ACC112 (cell line): ENCODE measurements at regions not wholly inside any gene's neighbourhood (a gene's known extent, or its start where the extent isn't known, plus 50 kb on each side); places are given as distances from the start of the nearest gene placed in this dataset.

Experiments used
- H2AFZ ChIP-seq: fragments of 200-600 bp; sonication (generic); one replicate; pipeline ENCODE4 v1.6.0; 2017; ENCODE audit warnings: antibody characterized with exemption, low read length; ENCODE audit not compliant: unreplicated experiment
- H3K27ac ChIP-seq: fragments of 200-600 bp; sonication (generic); 2 replicates; pipeline ENCODE4 v1.5.1; 2014; ENCODE audit warnings: low read depth, mild to moderate bottlenecking, antibody characterized with exemption, low read length, moderate library complexity
- H3K27me3 ChIP-seq: fragments of 200-600 bp; sonication (generic); 2 replicates; pipeline ENCODE4 v1.6.1; 2014; ENCODE audit warnings: mild to moderate bottlenecking, antibody characterized with exemption, low read length, moderate library complexity, mixed read lengths; ENCODE audit not compliant: insufficient read depth
- H3K36me3 ChIP-seq: fragments of 200-600 bp; sonication (generic); 2 replicates; pipeline ENCODE4 v1.6.1; 2016; ENCODE audit warnings: mild to moderate bottlenecking, antibody characterized with exemption, low read length, moderate library complexity, mixed read lengths; ENCODE audit not compliant: insufficient read depth
- H3K4me1 ChIP-seq: fragments of 200-600 bp; sonication (generic); one replicate; pipeline ENCODE4 v1.6.1; 2016; ENCODE audit warnings: low read length, mixed read lengths; ENCODE audit not compliant: insufficient read depth, unreplicated experiment, control insufficient read depth
- H3K4me3 ChIP-seq: fragments of 200-600 bp; sonication (generic); 2 replicates; pipeline ENCODE4 v1.5.1; 2014; ENCODE audit warnings: mild to moderate bottlenecking, low read depth, low read length
- H3K79me2 ChIP-seq: fragments of 200-600 bp; sonication (generic); one replicate; pipeline ENCODE4 v1.6.0; 2016; ENCODE audit warnings: low read length; ENCODE audit not compliant: control insufficient read depth, unreplicated experiment, insufficient read depth

GRCh38 chr1:229121845-229122436 is 149.0 kb upstream of the RAB4A start:
- Histone ChIP-seq H3K4me1 (no peaks in the 10 kb centered on the region), H2AFZ (no peak overlapping the region), H3K27me3 (peaks cover 43% of the 10 kb centered on the region), H3K27ac (no peak overlapping the region), H3K4me3 (no peak overlapping the region), H3K79me2 (no peaks in the 10 kb centered on the region), H3K36me3 (no peaks in the 10 kb centered on the region)

GRCh38 chr1:229122606-229123005 is 148.3 kb upstream of the RAB4A start:
- Histone ChIP-seq H3K79me2 (no peaks in the 10 kb centered on the region), H3K4me3 (no peak overlapping the region), H3K36me3 (no peaks in the 10 kb centered on the region), H2AFZ (no peak overlapping the region), H3K4me1 (no peaks in the 10 kb centered on the region), H3K27me3 (peaks cover 43% of the 10 kb centered on the region), H3K27ac (no peak overlapping the region)

GRCh38 chr1:229124116-229124515 is 146.8 kb upstream of the RAB4A start:
- no peak overlapping the region for H3K4me3 ChIP-seq
- no peaks in the 10 kb centered on the region for H3K4me1 ChIP-seq
- H3K27me3 ChIP-seq, result peaks cover 43% of the 10 kb centered on the region
- H2AFZ ChIP-seq, result no peak overlapping the region
- no peaks in the 10 kb centered on the region for H3K79me2 ChIP-seq
- H3K27ac ChIP-seq, result no peak overlapping the region
- no peaks in the 10 kb centered on the region for H3K36me3 ChIP-seq

- Histone ChIP-seq H3K4me1 (no peaks in the 10 kb centered on the region), H2AFZ (no peak overlapping the region), H3K4me3 (no peak overlapping the region), H3K27ac (no peak overlapping the region), H3K79me2 (no peaks in the 10 kb centered on the region), H3K36me3 (no peaks in the 10 kb centered on the region), H3K27me3 (peaks cover 43% of the 10 kb centered on the region)
Observed at GRCh38 chr1:229124520-229125124, 146.3 kb upstream of the RAB4A start.

- Histone ChIP-seq H3K4me3 (no peak overlapping the region), H3K36me3 (no peaks in the 10 kb centered on the region), H3K4me1 (no peaks in the 10 kb centered on the region), H3K27ac (no peak overlapping the region), H2AFZ (no peak overlapping the region), H3K79me2 (no peaks in the 10 kb centered on the region), H3K27me3 (peaks cover 56% of the 10 kb centered on the region)
Observed at GRCh38 chr1:229127301-229127700, 143.6 kb upstream of the RAB4A start.

- H3K4me3 ChIP-seq, result no peak overlapping the region
- H3K27me3 ChIP-seq, result peaks cover 53% of the 10 kb centered on the region
- no peaks in the 10 kb centered on the region for H3K79me2 ChIP-seq
- H3K4me1 ChIP-seq, result no peaks in the 10 kb centered on the region
- no peak overlapping the region for H3K27ac ChIP-seq
- no peaks in the 10 kb centered on the region for H3K36me3 ChIP-seq
- H2AFZ ChIP-seq, result no peak overlapping the region
Observed at GRCh38 chr1:229128066-229128608, 142.8 kb upstream of the RAB4A start.

- Histone ChIP-seq H3K79me2 (no peaks in the 10 kb centered on the region), H3K27ac (no peak overlapping the region), H3K4me3 (no peak overlapping the region), H3K36me3 (no peaks in the 10 kb centered on the region), H3K27me3 (peaks cover 41% of the 10 kb centered on the region), H2AFZ (no peak overlapping the region), H3K4me1 (no peaks in the 10 kb centered on the region)
Observed at GRCh38 chr1:229129301-229130027, 141.4 kb upstream of the RAB4A start.

- Histone ChIP-seq H3K4me3 (no peak overlapping the region), H2AFZ (no peak overlapping the region), H3K36me3 (no peaks in the 10 kb centered on the region), H3K79me2 (no peaks in the 10 kb centered on the region), H3K27ac (no peak overlapping the region), H3K4me1 (no peaks in the 10 kb centered on the region), H3K27me3 (peaks cover 35% of the 10 kb centered on the region)
Observed at GRCh38 chr1:229130028-229130668, 140.8 kb upstream of the RAB4A start.

- Histone ChIP-seq H3K27me3 (peaks cover 27% of the 10 kb centered on the region), H2AFZ (no peak overlapping the region), H3K79me2 (no peaks in the 10 kb centered on the region), H3K4me3 (no peak overlapping the region), H3K4me1 (no peaks in the 10 kb centered on the region), H3K36me3 (no peaks in the 10 kb centered on the region), H3K27ac (no peak overlapping the region)
Observed at GRCh38 chr1:229131243-229132105, 139.4 kb upstream of the RAB4A start.

GRCh38 chr1:229132106-229132443 is 138.8 kb upstream of the RAB4A start:
- H2AFZ ChIP-seq, result no peak overlapping the region
- H3K36me3 ChIP-seq, result no peaks in the 10 kb centered on the region
- H3K4me1 ChIP-seq, result no peaks in the 10 kb centered on the region
- no peak overlapping the region for H3K4me3 ChIP-seq
- no peak overlapping the region for H3K27ac ChIP-seq
- H3K79me2 ChIP-seq, result no peaks in the 10 kb centered on the region
- peaks cover 33% of the 10 kb centered on the region for H3K27me3 ChIP-seq
